ENCODE measurements at regions not wholly inside any gene's neighbourhood (a gene's known extent, or its start where the extent isn't known, plus 50 kb on each side); places are given as distances from the start of the nearest gene placed in this dataset.

- no peak for TF ChIP-seq ZNF214 (tag by site-specific recombination; IDR thresholded peaks at IDR 0.05; ENCODE audit: borderline replicate concordance)
- no peak for TF ChIP-seq HOXA7 (CRISPR knock-in tag; IDR thresholded peaks at IDR 0.05; ENCODE audit: borderline replicate concordance)
- no peak for TF ChIP-seq ZNF404 (tag by site-specific recombination; IDR thresholded peaks at IDR 0.05)
- TF ChIP-seq ZBTB26 (tag by site-specific recombination; optimal IDR thresholded peaks at IDR 0.05) = no peak
- TF ChIP-seq ZNF169 (tag by site-specific recombination; IDR thresholded peaks at IDR 0.05) = no peak
- TF ChIP-seq BCL6B (tag by site-specific recombination; IDR thresholded peaks at IDR 0.05) = no peak
- no peak for TF ChIP-seq ZNF366 (tag by site-specific recombination; conservative IDR thresholded peaks at IDR 0.05)
- no peaks in the 10 kb centered on the region for H3K9me3 ChIP-seq (ENCODE audit: control insufficient read depth, insufficient read depth, low read depth, low read length)
- ChIA-PET CTCF (interaction anchor here (0.6 kb wide), 1 partner anchor 1571 kb away, joined by 3 read pairs; no protein-coding TSS in a partner anchor), POLR2A (no interaction called here)
- no peak overlapping the region for H3K4me3 ChIP-seq (ENCODE audit: low read depth, low read length)
- H3K27ac ChIP-seq (ENCODE audit: extremely low read depth, low read depth, low read length) = no peak overlapping the region
- H3K36me3 ChIP-seq (ENCODE audit: control insufficient read depth in 2 of 2, insufficient read depth in 1 of 2, low read length in 2 of 2) = no peaks in the 10 kb centered on the region
- H3K4me1 ChIP-seq (ENCODE audit: control insufficient read depth, insufficient read depth, low read length) = no peaks in the 10 kb centered on the region
Measured at GRCh38 chr2:239826786-239827522, 198.2 kb downstream of the NDUFA10 start.

- ChIA-PET POLR2A (no interaction called here), CTCF (interaction anchor here (0.6 kb wide), 1 partner anchor 1570 kb away, joined by 3 read pairs; no protein-coding TSS in a partner anchor)
- no peaks in the 10 kb centered on the region for H3K4me1 ChIP-seq (ENCODE audit: control insufficient read depth, insufficient read depth, low read length)
Measured at GRCh38 chr2:239826376-239826775, 198.8 kb downstream of the NDUFA10 start.

GRCh38 chr2:239825705-239825979 is 199.5 kb downstream of the NDUFA10 start:
- Histone ChIP-seq H3K4me1 (ENCODE audit: control insufficient read depth, insufficient read depth, low read length) (no peaks in the 10 kb centered on the region), H3K9me3 (ENCODE audit: control insufficient read depth, insufficient read depth, low read depth, low read length) (no peaks in the 10 kb centered on the region), H3K4me3 (ENCODE audit: low read depth, low read length) (no peak overlapping the region), H3K27ac (ENCODE audit: extremely low read depth, low read depth, low read length) (no peak overlapping the region), H3K36me3 (ENCODE audit: control insufficient read depth in 2 of 2, insufficient read depth in 1 of 2, low read length in 2 of 2) (no peaks in the 10 kb centered on the region)
- ChIA-PET CTCF (interaction anchor here (0.6 kb wide), 1 partner anchor 69 kb away, joined by 3 read pairs; no protein-coding TSS in a partner anchor), POLR2A (no interaction called here)
- TF ChIP-seq ZBTB6 (tag by site-specific recombination; IDR thresholded peaks at IDR 0.05) = no peak
- no peak for TF ChIP-seq HIC1 (tag by site-specific recombination; IDR thresholded peaks at IDR 0.05)
- TF ChIP-seq KLF16 (tag by site-specific recombination; IDR thresholded peaks at IDR 0.05) = no peak
- no peak for TF ChIP-seq ZFP3 (tag by site-specific recombination; IDR thresholded peaks at IDR 0.05; ENCODE audit: low read depth)
- no peak for TF ChIP-seq ZNF121 (tag by site-specific recombination; IDR thresholded peaks at IDR 0.05)
- TF ChIP-seq ZSCAN30 (tag by site-specific recombination; IDR thresholded peaks at IDR 0.05) = no peak
- TF ChIP-seq ZNF362 (tag by site-specific recombination; IDR thresholded peaks at IDR 0.05) = no peak
- no peak for TF ChIP-seq ZXDB (tag by site-specific recombination; IDR thresholded peaks at IDR 0.05)
- no peak for TF ChIP-seq MZF1 (tag by site-specific recombination; IDR thresholded peaks at IDR 0.05; ENCODE audit: borderline replicate concordance)
- TF ChIP-seq ZNF501 (tag by site-specific recombination; IDR thresholded peaks at IDR 0.05) = no peak
- TF ChIP-seq SP3 (tag by site-specific recombination; IDR thresholded peaks at IDR 0.05) = no peak

More at GRCh38 chr2:239826376-239826775, 198.8 kb downstream of the NDUFA10 start:
- H3K27ac ChIP-seq (ENCODE audit: extremely low read depth, low read depth, low read length) = no peak overlapping the region
- no peak for TF ChIP-seq ZNF555 (tag by site-specific recombination; conservative IDR thresholded peaks at IDR 0.05)
- H3K9me3 ChIP-seq (ENCODE audit: control insufficient read depth, insufficient read depth, low read depth, low read length) = no peaks in the 10 kb centered on the region
- H3K36me3 ChIP-seq (ENCODE audit: control insufficient read depth in 2 of 2, insufficient read depth in 1 of 2, low read length in 2 of 2) = no peaks in the 10 kb centered on the region
- H3K4me3 ChIP-seq (ENCODE audit: low read depth, low read length) = no peak overlapping the region

All from HEK293 (cell line).